ENCODE measurements at regions not wholly inside any gene's neighbourhood (a gene's known extent, or its start where the extent isn't known, plus 50 kb on each side); places are given as distances from the start of the nearest gene placed in this dataset.
"Not testable (repeated sequence)": the region's sequence is repeated elsewhere in the genome, so short reads cannot be mapped to it uniquely, and the experiment has no call there.

DNA sequence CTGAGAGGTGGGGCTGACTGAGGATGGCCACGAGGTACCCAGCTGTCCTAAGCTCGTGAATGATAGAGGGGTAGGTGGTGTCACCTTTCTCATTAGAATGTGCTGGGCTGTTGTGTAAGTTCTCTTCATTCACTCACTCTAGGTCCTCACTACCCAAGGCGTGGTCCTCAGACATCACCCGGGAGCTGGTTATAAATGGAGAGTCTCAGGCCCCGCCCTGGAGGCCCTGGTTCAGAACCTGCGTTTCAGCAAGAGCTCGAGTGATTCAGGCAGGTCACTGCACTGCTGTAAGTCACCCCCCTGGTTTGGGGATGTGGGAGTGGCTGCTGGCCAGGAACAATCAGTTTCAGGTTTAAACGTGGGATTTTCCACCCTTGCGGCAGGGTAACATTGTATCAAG lies 139.8 kb downstream of the FOXL1 start:
- DNase-seq: peak in 1 of 2 experiments; percentile 17

DNA sequence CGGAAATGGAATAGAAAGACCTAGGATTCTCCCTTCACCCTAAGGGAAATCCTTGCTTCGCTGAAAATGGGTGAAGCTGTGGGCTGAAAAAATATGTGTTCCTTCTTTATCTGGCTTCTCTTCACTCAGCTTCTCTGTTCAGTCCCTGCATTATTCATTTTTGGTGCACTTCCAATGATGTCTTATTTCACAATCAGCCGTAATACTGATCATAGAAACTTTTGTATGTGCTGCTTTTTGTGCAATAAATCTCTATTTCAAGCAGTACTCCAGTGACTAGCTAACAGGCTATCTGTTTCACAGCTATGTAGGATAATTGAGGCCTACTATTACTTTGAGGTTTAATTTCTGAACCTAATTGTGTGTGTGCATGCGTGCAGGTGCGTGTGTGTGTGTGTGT lies 144.6 kb downstream of the FOXL1 start:
- DNase-seq: no peak

DNA sequence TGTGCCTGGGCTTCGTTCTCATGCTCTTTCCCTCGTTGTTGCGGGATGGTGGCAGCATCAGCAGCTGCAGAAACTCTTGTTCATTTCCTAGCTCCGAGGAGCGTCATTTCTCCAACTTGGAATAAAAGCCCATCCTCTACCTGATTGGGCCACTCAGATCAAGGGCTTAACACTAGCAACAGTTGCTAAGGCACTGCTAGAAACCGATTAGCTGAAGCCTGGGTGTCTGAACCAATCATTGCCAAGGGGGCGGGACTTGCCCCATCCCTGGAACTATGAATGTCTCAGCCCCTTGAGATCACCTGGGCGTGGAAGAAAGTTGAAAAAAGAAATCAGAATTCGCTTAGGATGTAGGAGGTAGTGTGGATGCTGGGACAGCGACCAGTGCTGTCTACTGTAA lies 145.3 kb downstream of the FOXL1 start:
- DNase-seq: no peak

DNA sequence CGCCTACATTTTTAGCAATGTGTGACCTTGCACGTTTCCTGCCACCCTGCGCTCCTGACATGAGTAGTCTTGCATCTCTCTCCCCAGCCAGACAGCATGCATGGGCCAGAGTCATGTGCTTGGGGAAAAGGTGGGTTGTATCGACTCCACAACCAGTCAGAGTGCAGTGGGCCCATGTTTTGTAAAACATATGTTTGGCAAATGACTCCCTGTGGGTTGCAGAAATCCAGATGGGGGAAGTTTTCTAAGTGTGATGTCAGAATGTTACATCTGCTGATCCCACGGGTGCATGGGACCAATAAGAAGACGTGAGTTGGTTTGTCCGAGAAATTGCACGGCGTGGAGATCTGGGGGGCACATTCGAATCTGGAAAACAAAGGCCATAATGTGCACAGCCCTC lies 147.1 kb downstream of the FOXL1 start:
- DNase-seq: no peak

DNA sequence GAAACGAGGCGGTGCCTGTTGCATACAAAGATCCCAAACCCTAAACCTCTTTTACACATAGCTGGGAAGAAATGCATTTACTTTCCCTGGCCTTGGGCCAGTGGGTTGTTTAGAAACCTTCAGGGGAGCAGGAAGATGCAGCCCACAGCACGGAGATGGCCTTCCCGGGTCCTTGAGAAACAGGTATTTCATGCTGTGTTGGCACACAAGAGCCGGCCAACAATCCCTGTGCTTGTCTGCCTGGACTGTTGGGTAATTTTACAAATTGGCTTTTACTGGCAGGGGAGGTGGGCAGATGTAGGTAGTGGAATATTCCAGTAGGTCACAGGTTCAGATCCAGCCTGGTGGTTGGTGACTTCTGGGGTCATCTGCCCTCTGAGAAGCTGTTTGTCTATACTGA lies 148.0 kb downstream of the FOXL1 start:
- DNase-seq: no peak

DNA sequence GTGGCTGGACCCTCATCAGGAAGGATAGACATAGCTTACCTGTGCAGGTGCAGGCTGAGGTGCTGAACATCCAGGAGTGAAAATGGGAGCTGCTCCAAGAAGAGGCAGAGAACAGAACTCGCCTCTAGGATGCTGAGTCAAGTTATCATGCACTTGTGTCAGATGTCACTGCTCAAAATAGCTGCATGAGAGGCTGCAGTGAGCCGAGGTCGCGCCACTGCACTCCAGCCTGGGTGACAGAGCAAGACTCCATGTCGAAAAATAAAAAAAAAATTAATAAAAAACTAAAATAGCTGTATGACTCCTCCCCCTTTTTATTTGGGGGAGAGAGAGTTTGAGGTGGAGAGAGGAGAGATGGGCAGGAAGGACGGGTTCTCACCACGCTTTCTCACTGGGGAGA lies 148.8 kb downstream of the FOXL1 start:
- no peak for DNase-seq

DNA sequence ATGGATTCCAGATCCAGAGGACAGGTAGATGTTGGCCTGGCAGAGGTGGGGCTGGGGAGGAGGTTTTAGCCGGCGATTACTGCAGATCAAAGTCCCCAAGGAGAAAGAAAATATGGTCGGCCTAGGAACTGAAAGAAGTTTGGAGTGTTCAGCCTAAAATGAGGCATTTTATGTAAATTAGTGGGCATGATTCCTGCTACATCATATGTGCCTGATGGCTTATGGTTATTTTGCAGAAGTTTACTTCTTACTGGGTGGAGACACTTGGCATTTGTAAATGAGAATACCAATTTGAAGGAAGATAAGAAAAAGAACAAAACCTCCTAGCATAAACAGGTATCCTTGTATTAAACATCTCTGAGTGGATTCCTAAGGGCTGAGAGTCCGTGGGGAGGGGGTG lies 149.3 kb downstream of the FOXL1 start:
- no peak for DNase-seq

DNA sequence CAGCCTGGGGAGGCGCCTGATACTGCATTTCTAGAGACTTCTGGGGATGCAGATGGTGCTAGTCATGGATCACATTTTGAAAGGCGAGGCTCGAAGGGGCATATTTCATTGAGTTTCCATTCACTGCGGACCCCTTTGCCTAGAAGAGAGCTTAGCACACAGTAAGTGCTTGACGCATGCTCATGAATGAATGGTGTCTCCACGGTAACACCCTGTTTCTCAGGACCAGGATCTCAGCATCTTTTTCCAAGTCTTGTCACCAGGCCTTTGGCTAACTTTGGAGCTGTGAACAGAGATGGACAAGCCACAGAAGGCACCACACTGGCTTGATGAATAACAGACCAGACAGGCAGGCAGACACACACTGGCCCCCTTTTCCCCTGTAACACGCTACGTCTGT lies 151.3 kb downstream of the FOXL1 start:
- no peak for DNase-seq

DNA sequence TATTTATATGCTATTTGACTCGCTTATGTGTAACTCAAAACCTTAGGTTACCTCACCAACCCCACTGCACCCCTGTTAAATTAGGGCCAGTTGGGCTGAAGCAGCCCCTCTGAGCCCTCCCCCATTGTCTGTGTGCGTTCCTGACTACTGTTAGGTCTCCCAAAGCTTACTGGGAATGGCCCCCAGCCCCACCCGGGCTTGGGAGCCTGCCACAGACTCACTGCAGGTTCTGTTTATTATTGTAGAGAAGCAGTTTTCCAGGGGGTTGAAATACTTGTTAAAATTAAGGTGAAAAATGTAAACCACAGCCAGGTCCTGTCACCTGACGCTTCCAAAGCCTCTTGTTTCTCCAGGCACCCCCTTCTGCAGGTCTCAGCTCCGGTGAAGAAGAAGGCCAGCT lies 151.7 kb downstream of the FOXL1 start:
- no peak for DNase-seq

DNA sequence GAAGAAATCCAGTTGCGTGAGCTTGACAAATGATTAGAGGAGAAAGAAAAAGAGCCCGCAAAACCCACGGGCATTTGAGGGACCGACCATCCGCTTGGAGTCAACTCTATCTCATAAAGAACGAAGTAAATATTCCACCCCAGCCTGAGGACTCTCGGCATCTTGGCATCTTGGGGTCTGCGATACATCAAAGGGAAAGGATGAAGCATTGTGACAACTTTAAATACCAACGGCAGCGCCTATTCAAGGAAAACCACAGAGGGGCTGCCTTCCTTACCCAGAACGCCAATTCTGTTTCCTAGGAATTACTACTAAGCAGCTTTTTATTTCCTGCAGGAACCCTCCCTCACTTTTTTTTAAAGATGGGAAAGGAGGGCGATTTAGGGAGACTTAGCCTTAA lies 152.2 kb downstream of the FOXL1 start:
- DNase-seq: no peak

DNA sequence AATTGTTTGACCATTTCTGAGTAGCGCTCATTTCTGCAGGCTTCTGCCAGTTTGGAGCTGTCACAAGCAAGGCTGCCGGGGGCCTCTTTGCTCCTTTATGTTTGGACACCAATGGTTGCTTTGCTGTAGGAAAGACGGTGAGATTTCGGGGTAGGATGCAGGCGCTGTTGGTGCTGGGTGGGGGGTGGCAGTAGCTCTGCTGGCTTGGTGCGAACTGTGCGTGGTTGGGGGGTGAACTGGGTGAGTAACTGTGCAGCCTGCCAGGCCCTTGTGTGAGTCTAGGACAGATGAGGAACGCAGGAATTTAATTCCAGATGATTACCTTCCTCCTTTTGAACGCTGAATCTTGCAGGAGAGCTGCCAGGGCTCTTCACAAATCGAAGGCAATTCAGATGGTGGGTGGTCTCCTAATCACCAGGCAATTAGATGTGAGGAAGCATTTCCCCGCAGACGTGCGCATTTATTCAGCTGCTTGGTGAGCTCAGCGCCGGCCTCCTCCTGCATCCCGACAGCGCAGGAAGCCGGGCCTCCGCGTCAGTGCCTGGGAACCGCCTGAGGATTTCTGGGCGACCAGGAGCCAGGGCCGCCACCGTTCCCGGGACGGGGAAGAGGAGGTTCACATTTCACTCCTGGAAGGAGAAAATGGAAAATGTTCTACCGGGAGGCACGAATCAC lies 154.4 kb downstream of the FOXL1 start:
- no peak for DNase-seq

DNA sequence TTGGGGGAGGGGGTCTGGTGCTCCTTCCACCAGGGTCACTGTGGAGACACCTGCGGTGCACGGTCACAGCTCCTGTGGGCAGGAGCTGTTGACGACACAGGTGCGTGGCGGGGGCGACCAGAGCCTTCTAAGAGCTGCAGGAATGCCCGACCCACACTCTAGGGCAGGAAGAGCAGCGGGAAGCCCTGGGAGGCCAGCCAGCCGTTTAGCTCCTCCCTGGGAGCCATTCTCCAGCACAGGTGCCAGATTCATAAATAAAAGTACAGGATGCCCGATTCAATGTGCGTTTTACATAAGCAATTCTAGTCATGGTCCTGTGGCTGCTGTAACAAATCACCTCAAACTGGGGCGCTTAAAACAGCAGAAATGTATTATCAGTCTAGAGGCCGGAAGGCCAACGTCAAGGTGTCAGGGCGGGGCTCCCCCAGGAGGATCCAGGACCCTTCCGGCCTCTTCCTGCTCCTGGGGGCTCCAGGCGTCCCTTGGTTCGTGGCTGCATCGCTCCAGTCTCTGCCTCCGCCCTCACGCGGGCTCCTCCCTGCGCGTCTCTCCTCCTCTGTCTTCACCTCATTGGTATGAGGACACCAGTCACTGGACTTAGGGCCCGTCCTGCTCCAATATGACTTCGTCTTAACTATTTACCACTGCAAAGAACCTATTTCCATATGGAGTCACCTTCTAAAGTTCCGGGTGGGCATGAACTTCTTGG lies 155.4 kb downstream of the FOXL1 start:
- DNase-seq: no peak

DNA sequence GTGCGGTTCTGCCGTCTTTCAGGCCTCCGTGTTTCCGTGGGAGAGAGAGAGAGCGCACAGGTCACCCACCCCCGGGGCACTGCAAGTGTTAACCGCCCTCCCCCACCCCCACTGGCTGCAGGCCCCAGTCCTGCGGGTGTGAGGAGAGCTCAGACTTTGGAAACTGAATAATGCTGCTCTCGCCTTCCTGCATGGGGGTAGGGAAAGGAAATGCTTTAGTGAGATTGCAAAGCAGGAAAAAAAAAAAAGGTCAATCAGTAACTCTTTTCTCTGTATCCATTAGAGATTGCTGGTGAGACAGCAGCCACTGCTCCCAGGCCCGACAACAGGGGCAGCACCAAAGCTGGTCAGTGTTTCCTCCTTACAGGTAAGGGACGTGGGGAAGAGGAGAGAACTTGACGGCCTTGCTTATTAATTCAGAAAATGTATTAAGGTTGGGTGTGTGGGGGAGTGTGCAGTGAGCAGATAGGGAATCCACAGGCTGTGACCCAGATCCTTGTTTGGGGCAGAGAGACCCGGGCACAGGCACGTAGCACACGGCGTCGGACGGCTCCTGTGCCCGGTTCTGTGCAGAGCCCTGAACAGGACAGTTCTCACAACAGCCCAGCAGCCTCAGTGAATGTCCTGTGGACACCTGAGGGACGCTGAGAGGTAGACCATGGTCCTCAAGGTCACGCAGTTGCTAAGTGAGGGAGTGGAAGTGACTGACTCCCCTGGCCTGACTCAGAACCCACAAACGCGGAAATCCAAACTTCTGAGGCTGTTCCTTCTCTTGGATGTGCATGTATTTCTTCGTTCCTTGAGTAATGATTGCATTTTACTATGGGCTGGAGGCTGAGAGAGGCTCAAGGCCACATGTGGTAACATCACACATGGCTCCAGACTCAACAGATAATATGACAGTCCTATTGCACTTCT lies 156.5 kb downstream of the FOXL1 start:
- DNase-seq: no peak

DNA sequence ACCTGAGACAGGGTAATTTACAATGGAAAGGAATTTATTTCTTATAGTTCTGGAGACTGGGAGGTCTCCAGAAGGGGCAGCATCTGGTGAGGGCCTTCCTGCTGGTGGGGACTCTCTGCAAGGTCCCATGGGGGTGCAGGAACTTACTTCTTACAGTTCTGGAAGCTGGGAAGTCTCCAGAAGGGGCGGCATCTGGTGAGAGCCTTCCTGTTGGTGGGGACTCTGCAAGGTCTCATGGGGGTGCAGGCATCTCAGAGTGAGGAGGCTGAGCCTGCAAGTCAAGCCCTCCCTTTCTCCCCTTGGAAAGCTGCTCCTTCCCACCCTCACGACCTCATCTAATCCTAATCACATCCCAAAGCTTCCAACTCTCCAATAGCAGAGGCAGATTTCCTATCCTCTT lies 157.4 kb downstream of the FOXL1 start:
- DNase-seq: no peak

DNA sequence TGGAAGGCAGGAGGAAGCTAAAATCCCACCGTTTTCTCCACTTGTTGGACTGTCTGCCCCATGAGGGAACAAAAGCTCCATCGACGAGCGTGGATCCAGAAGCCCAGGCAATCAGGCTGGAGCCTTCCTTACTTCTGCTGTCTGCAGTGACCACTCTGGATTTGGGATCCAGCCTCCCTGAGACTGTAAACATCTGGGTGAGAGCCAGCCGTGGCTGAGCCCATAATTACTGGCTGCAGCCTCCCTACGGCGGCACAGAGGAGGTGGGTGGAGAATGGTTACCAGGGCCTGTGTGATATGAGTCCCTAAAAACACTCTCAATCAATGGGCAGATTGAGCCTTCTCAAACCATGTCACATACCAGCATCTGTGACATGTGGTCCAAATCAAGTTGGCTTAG lies 158.2 kb downstream of the FOXL1 start:
- no peak for DNase-seq

DNA sequence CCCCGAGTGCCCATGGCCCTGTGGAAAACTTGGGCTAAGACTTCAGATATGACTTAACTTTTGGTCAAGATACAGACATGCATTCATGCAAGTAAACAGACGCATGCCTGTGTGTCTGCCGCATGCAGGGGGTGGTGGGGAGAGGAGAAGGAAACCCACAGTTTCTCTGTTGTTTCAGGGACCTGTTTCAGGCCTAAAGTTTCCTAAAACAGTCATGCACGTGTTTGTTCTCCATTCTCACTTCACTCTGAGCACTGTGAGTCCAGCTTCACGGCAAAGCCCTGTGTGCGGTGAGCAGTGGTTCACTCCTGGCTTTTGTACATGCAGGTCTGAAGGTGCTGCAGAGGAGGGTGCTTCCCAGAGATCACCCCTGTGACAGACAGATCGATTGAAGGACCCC lies 158.7 kb downstream of the FOXL1 start:
- DNase-seq: no peak

DNA sequence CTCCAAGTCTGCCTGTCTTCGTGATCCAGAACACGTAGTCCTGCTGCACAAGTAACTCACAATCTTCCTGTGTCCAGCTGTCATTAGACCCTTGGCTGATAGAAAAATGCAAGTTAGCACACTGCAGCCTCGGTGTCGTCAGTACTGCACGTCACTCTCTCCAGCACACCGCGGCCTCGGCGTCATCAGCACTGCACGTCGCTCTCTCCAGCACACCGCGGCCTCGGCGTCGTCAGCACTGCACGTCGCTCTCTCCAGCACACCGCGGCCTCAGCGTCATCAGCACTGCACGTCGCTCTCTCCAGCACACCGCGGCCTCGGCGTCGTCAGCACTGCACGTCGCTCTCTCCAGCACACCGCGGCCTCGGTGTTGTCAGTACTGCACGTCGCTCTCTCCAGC lies 160.0 kb downstream of the FOXL1 start:
- DNase-seq: not testable (repeated sequence)

DNA sequence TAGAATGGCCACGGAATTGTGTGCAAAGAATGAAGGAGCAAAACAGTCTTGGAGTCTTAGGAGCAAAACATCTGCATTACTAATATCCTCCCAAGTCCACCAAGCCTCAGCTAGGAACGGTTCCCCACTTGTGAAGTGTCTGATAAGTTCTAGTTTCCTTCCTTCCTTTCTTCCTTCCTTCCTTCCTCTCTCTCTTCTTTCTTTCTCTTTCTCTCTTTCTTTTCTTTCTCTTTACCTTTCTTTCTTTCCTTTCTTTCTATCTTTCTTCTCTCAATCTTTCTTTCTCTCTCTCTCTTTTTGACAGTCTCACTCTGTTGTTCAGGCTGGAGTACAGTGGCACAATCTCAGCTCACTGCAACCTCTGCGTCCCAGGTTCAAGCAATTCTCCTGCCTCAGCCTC lies 160.8 kb downstream of the FOXL1 start:
- no peak for DNase-seq

DNA sequence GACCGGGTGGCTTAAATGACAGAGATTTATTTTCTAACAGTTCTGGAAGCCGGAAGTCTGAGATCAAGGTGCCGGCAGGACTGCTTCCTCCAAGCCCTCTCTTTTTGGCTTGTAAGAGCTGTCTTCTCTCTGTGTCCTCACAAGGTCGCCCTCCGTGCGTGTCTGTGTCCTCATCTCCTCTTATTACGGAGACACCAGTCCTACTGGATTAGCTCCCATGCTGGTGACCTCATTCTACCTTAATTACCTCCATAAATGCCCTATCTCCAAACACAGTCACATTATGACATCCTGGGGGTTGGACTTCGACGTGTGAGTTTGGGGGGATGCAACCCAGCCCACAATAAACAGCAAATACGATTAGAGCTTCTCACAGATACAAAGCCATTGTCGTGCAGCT lies 161.5 kb downstream of the FOXL1 start:
- no peak for DNase-seq

DNA sequence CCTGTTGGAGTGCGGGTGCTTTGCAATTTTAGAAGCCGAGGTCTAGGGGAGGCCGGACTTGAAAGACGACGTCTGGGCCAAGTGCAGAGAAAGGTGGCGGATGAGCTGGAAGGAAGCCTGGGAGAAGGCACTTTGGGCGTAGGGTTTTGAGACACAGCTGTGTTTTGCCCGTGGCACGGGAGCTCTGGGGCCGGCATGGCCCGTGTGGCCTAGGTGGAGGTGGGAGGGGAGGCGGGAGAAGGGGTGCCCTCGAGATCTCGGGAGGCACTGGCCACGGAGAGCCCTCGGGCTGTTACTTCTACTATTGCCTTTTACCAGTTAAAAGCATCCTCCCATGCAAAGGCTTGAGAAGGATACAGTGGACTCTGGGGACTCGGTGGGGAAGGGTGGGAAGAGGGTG lies 161.9 kb downstream of the FOXL1 start:
- DNase-seq: no peak

DNA sequence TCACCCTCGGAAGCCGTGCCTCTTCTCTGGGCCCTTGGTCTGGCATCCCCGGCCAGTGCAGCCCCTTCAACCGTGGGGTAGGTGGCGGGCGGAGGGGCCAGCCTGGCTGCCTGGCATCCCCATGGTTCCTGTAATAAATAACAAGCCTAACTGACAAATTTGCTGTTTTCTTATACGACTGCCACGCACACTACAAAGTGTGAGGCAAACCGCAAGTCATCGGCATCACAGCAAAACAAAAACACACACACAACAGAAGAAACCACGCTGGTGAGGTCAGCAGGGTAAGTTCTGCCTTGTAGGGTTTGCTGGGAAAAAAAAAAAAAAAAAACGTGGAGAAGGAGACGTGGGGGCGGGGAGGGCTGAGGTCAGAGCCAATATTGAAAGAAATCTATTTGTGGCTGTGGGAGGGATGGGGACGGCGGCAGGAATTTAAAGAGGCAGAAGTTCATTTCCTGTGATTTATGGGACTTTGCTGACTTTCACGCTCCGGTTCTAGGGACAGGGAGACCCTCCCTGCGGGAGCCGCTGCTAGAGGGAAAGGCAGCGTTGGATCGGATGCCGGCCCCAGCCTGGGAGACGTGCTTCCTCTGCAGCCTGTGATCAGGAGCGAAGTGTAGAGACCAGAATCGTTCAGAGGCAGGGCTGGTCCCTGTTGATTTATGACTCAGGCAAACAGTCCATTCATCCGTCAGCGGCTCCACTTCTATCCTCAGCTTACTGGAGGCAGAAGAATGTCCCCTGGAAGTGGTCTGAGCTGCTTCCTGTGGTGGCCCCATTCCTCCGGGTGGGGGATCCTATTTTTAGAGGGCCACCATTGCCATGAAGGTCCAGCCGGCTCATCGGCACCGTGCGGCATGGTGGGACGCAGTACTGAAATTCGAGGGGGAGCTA lies 162.8 kb downstream of the FOXL1 start:
- DNase-seq: no peak

DNA sequence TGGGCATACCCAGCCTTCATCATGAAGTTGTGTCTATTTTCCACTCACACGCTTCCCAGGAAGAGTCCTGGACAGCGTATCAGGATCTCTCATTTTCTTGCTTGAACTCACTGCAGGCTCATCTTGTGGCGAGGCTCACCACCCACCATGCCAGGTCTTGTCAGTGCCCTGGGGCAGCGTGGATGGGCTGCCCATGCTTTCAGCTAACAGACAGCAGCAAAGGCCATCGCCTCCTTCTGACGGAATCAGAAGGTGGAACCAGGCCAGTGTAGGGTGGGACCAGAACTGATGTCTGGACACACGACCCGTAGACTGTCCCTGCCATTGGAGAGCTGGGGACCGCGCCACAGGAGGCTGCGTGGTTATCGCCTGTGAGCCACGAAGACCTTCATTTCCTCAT lies 169.4 kb downstream of the FOXL1 start:
- DNase-seq: no peak

DNA sequence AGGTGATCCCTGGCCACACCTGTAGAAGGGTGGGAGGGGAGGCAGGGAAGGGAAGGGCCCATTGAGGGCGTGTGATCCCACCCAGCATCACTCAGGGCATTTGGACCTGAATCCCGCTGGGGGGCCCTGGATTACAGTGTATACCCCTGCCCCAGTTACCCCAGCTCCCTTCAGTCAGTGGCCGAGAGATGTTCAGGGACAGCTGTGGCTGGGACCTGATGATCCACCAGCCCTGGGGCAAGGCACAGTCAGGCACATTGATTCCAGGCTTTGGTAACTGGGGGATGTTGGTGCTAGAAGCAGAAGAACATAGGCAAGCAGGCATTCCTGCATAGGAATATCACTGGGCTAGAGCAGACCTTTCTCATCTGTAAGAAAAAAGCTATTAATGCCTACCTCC lies 170.3 kb downstream of the FOXL1 start:
- no peak for DNase-seq

Data from activated T-cell treated with anti-CD3 and anti-CD28 coated beads, Interleukin-2, amount 50 U/mL, for 48 hours (primary cell).